ENCODE measurements at regions not wholly inside any gene's neighbourhood (a gene's known extent, or its start where the extent isn't known, plus 50 kb on each side); places are given as distances from the start of the nearest gene placed in this dataset.

- TF ChIP-seq CEBPB (IDR thresholded peaks at IDR 0.05; ENCODE audit: low read depth, low read length) (no peak), CTCF (conservative IDR thresholded peaks at IDR 0.05; ENCODE audit: low read depth, low read length) (no peak), POLR2A (IDR thresholded peaks at IDR 0.05; ENCODE audit: low read depth, low read length) (no peak), MXI1 (IDR thresholded peaks at IDR 0.05; ENCODE audit: borderline replicate concordance, low read depth, low read length) (no peak), USF2 (IDR thresholded peaks at IDR 0.05; ENCODE audit: low read depth, low read length) (no peak)
These were observed 208.3 kb upstream of the WSCD1 start for GRCh38 chr17:5861854-5862253.
